Adrenal gland (tissue), 9 donors: ENCODE measurements at regions not wholly inside any gene's neighbourhood (a gene's known extent, or its start where the extent isn't known, plus 50 kb on each side); places are given as distances from the start of the nearest gene placed in this dataset.

Experiments used
- DNase-seq, 7 donors: peaks; one replicate each; pipeline ENCODE4 v3.0.0-alpha.2; 2019 to 2020
- H3K27ac ChIP-seq, 5 donors: fragments of 200-600 bp; sonication (generic) in 4 of 5; 1 replicate in 3 of 5; 2 replicates in 2 of 5; pipeline versions ENCODE4 v1.5.1 to v1.8.0; 2016 to 2020; ENCODE audit warnings: mild to moderate bottlenecking in 1 of 5
- H3K27me3 ChIP-seq: fragments of 200-600 bp; 2 replicates; pipeline ENCODE4 v1.8.0; 2021
- H3K36me3 ChIP-seq, 2 donors: fragments of 200-600 bp; replicated peaks in 1 of 2; 1 replicate in 1 of 2; 2 replicates in 1 of 2; pipeline versions ENCODE4 v1.5.1 to v1.8.0; 2018 to 2022
- H3K4me1 ChIP-seq, 2 donors: fragments of 200-600 bp; replicated peaks in 1 of 2; 1 replicate in 1 of 2; 2 replicates in 1 of 2; pipeline versions ENCODE4 v1.5.1 to v1.8.0; 2018 to 2021
- H3K4me3 ChIP-seq, 4 donors: fragments of 200-600 bp; sonication (generic) in 3 of 4; one replicate each; pipeline ENCODE4 v1.5.1; 2016 to 2018
- H3K9me3 ChIP-seq, 3 donors: fragments of 200-600 bp; sonication (generic) in 1 of 3; replicated peaks in 1 of 3; 1 replicate in 2 of 3; 2 replicates in 1 of 3; pipeline versions ENCODE4 v1.5.1 to v1.8.0; 2016 to 2021
- CTCF ChIP-seq, 6 experiments: fragments of 450-650 bp in 4 of 6; fragments of 200-600 bp in 2 of 6; sonication (generic) in 1 of 6; IDR thresholded peaks; 1 replicate in 5 of 6; 2 replicates in 1 of 6; pipeline versions ENCODE4 v1.5.1 to v1.8.0; 2016 to 2021; ENCODE audit warnings: antibody characterized with exemption in 6 of 6, mild to moderate bottlenecking in 2 of 6, moderate library complexity in 1 of 6
- POLR2A ChIP-seq, 2 donors: fragments of 450-650 bp; IDR thresholded peaks; one replicate each; pipeline ENCODE4 v1.6.1; 2017; ENCODE audit warnings: antibody characterized with exemption in 2 of 2, mild to moderate bottlenecking in 2 of 2, moderate library complexity in 1 of 2
- WGBS, 4 donors: extraction: QIAGEN DNeasy Blood & Tissue Kit in 2 of 4; methylation state at CpG; one replicate each; pipeline versions ENCODE4 v1.1.5 to v1.1.7; 2013 to 2017; 5-methylcytosine and 5-hydroxymethylcytosine counted together
- intact Hi-C, 2 donors: fragments of 100-400 bp; cut with DNase I; formaldehyde crosslinking; loops; one replicate each; pipeline versions ENCODE4 v1.14.1 to v1.15.0; 2022 to 2023
- donor health status: healthy with polysubstance abuse.
- donor health status: Bipolar disorder and iron deficiency.
- donor health status: DM: yes; HTN: yes; CAD: no.
- donor health status: DM: no; HTN: no; CAD: no.
- donor health status: DM: no; HTN: no; CAD: no.

GRCh38 chr10:2278363-2278762 lies 541.0 kb upstream of the ADARB2 start:
- Histone ChIP-seq H3K4me1 (no peaks in the 10 kb centered on the region), H3K27me3 (no peaks in the 10 kb centered on the region), H3K4me3 (no peak overlapping the region), H3K36me3 (no peaks in the 10 kb centered on the region), H3K9me3 (no peaks in the 10 kb centered on the region), H3K27ac (no peak overlapping the region)
- WGBS, 4 donors = 41 to 51% (median 47%) methylated on average over 11 of the region's 11 CpGs
- intact Hi-C loops = no loop called here
- DNase-seq = no peak
- TF ChIP-seq POLR2A (IDR thresholded peaks at IDR 0.05) = no peak
- no peak for TF ChIP-seq CTCF (IDR thresholded peaks at IDR 0.05)

DNA sequence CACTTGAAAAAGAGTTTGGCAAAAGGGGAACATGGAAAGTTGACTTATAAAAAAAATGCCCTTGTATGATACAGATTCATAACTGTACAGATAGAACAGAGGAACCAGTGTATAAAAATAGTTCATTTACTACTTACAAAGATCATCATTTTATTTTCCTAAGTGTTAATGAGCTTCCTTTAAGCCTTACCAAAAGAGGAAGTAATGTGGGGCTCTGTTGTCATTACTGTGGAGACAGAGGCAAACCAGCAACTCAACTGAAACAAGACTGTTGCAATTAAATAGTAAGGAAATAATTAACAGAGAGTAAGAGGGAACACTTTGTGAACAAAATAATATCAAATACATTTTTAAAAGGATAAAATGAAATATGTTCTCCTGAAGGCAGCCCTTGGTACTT lies 526.2 kb upstream of the ADARB2 start:
- intact Hi-C loops = no loop called here
- H3K36me3 ChIP-seq = no peaks in the 10 kb centered on the region
- H3K4me3 ChIP-seq = no peak overlapping the region
- H3K27me3 ChIP-seq = no peaks in the 10 kb centered on the region
- no peak for DNase-seq
- H3K4me1 ChIP-seq = no peaks in the 10 kb centered on the region
- TF ChIP-seq CTCF (IDR thresholded peaks at IDR 0.05) = no peak
- TF ChIP-seq POLR2A (IDR thresholded peaks at IDR 0.05) = no peak
- H3K27ac ChIP-seq = no peak overlapping the region
- H3K9me3 ChIP-seq = no peaks in the 10 kb centered on the region

GRCh38 chr10:2262878-2263277 lies 525.6 kb upstream of the ADARB2 start:
- Histone ChIP-seq H3K27me3 (no peaks in the 10 kb centered on the region), H3K36me3 (no peaks in the 10 kb centered on the region), H3K9me3 (no peaks in the 10 kb centered on the region), H3K27ac (no peak overlapping the region), H3K4me1 (no peaks in the 10 kb centered on the region), H3K4me3 (no peak overlapping the region)
- WGBS, 4 donors = 75 to 88% (median 85%) methylated on average over 4 of the region's 4 CpGs
- intact Hi-C loops = no loop called here
- DNase-seq = no peak
- TF ChIP-seq CTCF (IDR thresholded peaks at IDR 0.05) (no peak), POLR2A (IDR thresholded peaks at IDR 0.05) (no peak)

DNA sequence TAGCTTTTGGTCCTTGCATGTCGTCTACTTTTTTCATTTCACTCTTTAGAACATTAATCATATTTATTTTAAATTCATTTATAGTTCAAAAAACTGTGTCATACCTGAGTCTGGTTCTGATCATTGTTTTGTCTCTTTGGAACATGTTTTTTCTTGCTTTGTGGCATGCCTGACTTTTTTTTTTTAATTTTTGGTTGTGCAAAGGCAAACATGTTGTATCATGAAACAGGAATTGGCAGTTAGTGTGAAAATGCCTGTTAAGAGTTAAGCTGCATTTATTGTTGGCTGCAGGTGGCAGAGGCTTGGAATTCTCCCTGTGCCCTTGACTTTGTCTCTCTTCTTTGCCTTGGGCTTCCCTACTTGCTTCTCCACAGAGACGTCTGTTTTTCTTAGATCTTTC lies 525.0 kb upstream of the ADARB2 start:
- no peak overlapping the region for H3K27ac ChIP-seq
- intact Hi-C loops = no loop called here
- WGBS, 4 donors = 44 to 58% (median 53%) methylated on average over 2 of the region's 2 CpGs
- H3K27me3 ChIP-seq = no peaks in the 10 kb centered on the region
- TF ChIP-seq CTCF (IDR thresholded peaks at IDR 0.05) = no peak
- no peak for TF ChIP-seq POLR2A (IDR thresholded peaks at IDR 0.05)
- H3K4me3 ChIP-seq = no peak overlapping the region
- H3K9me3 ChIP-seq = no peaks in the 10 kb centered on the region
- no peaks in the 10 kb centered on the region for H3K4me1 ChIP-seq
- H3K36me3 ChIP-seq = no peaks in the 10 kb centered on the region
- DNase-seq = no peak
